GM23248 (cell line): ENCODE measurements at regions not wholly inside any gene's neighbourhood (a gene's known extent, or its start where the extent isn't known, plus 50 kb on each side); places are given as distances from the start of the nearest gene placed in this dataset.
"Not testable (repeated sequence)": the region's sequence is repeated elsewhere in the genome, so short reads cannot be mapped to it uniquely, and the experiment has no call there.

Experiments
- DNase-seq: peaks from one replicate; pipeline ENCODE4 v3.0.0-alpha.2; 2015
- H2AFZ ChIP-seq: fragments of 200-600 bp; sonication (generic); 2 replicates; pipeline ENCODE4 v1.6.1; 2016; ENCODE audit warnings: antibody characterized with exemption
- H3F3A ChIP-seq: fragments of 200-600 bp; sonication (generic); 2 replicates; pipeline ENCODE4 v1.6.1; 2016; ENCODE audit warnings: mild to moderate bottlenecking, antibody characterized with exemption, mixed run types; ENCODE audit not compliant: insufficient read depth
- H3K27ac ChIP-seq: fragments of 200-600 bp; sonication (generic); 2 replicates; pipeline ENCODE4 v1.5.1; 2016; ENCODE audit warnings: mild to moderate bottlenecking
- H3K27me3 ChIP-seq: fragments of 200-600 bp; sonication (generic); replicated peaks from 2 replicates; pipeline ENCODE4 v1.6.1; 2016; ENCODE audit warnings: mild to moderate bottlenecking; ENCODE audit not compliant: insufficient read depth
- H3K36me3 ChIP-seq: fragments of 200-600 bp; sonication (generic); 2 replicates; pipeline ENCODE4 v1.6.1; 2016; ENCODE audit warnings: low read depth, mild to moderate bottlenecking
- H3K4me1 ChIP-seq: fragments of 200-600 bp; sonication (generic); 2 replicates; pipeline ENCODE4 v1.6.1; 2016; ENCODE audit warnings: mild to moderate bottlenecking; ENCODE audit not compliant: insufficient read depth
- H3K4me2 ChIP-seq: fragments of 200-600 bp; sonication (generic); one replicate; pipeline ENCODE4 v1.6.1; 2016; ENCODE audit warnings: mild to moderate bottlenecking; ENCODE audit not compliant: unreplicated experiment
- H3K4me3 ChIP-seq: fragments of 200-600 bp; sonication (generic); 2 replicates; pipeline ENCODE4 v1.5.1; 2016; ENCODE audit warnings: mild to moderate bottlenecking
- H3K79me2 ChIP-seq: fragments of 200-600 bp; sonication (generic); 2 replicates; pipeline ENCODE4 v1.6.1; 2016; ENCODE audit warnings: mild to moderate bottlenecking; ENCODE audit not compliant: insufficient read depth
- H3K9ac ChIP-seq: fragments of 200-600 bp; sonication (generic); 2 replicates; pipeline ENCODE4 v1.6.1; 2016; ENCODE audit warnings: mild to moderate bottlenecking
- H3K9me2 ChIP-seq: fragments of 200-600 bp; sonication (generic); 2 replicates; pipeline ENCODE4 v1.6.1; 2016; ENCODE audit warnings: mixed run types, mild to moderate bottlenecking, moderate library complexity; ENCODE audit not compliant: insufficient read depth
- H3K9me3 ChIP-seq: fragments of 200-600 bp; sonication (generic); one replicate; pipeline ENCODE4 v1.6.1; 2017; ENCODE audit warnings: low read depth
- H4K20me1 ChIP-seq: fragments of 200-600 bp; sonication (generic); 2 replicates; pipeline ENCODE4 v1.6.0; 2016; ENCODE audit not compliant: insufficient read depth
- EZH2 ChIP-seq: fragments of 200-600 bp; sonication (generic); IDR thresholded peaks from 2 replicates; pipeline ENCODE4 v1.6.1; 2018; ENCODE audit warnings: antibody characterized with exemption, mild to moderate bottlenecking; ENCODE audit not compliant: insufficient read depth, poor library complexity, severe bottlenecking
- EZH2phosphoT487 ChIP-seq: fragments of 200-600 bp; sonication (generic); IDR thresholded peaks from 2 replicates; pipeline ENCODE4 v1.6.1; 2018; ENCODE audit warnings: antibody characterized with exemption, moderate library complexity, mild to moderate bottlenecking, low read depth; ENCODE audit not compliant: insufficient read depth
- WGBS, 2 experiments: methylation state at CpG; one replicate each; pipeline ENCODE4 v1.1.6; 2015 to 2017; ENCODE audit warnings: low lambda C conversion rate in 2 of 2, low coverage in 1 of 2; ENCODE audit errors: missing lambda C conversion rate in 2 of 2; 5-methylcytosine and 5-hydroxymethylcytosine counted together
- in situ Hi-C: fragments of 300-500 bp; cut with MboI; formaldehyde crosslinking; loops from 2 replicates; pipeline ENCODE4 v1.15.0; 2020

GRCh38 chr7:8871716-8872115, 438.3 kb downstream of the NXPH1 start:
- no peak overlapping the region for H3K27ac ChIP-seq
- no peaks in the 10 kb centered on the region for H3K9me2 ChIP-seq
- no peak overlapping the region for H2AFZ ChIP-seq
- H3K27me3 ChIP-seq = no peaks in the 10 kb centered on the region
- H3K9me3 ChIP-seq = no peaks in the 10 kb centered on the region
- no peaks in the 10 kb centered on the region for H3K4me1 ChIP-seq
- in situ Hi-C loops = no loop called here
- 27 to 47% methylated on average over 2 of the region's 2 CpGs for WGBS, 2 experiments
- H3K9ac ChIP-seq = no peak overlapping the region
- no peaks in the 10 kb centered on the region for H4K20me1 ChIP-seq
- H3K4me2 ChIP-seq = no peak overlapping the region
- H3K4me3 ChIP-seq = no peak overlapping the region
- H3F3A ChIP-seq = no peaks in the 10 kb centered on the region
- DNase-seq = no peak
- H3K79me2 ChIP-seq = no peaks in the 10 kb centered on the region
- TF ChIP-seq EZH2phosphoT487 = no peak
- no peak for TF ChIP-seq EZH2
- no peaks in the 10 kb centered on the region for H3K36me3 ChIP-seq

- no peak overlapping the region for H2AFZ ChIP-seq
- H3K4me2 ChIP-seq = no peak overlapping the region
- H3K27ac ChIP-seq = no peak overlapping the region
- 0 to 5% methylated on average over 2 of the region's 2 CpGs for WGBS, 2 experiments
- TF ChIP-seq EZH2 (no peak), EZH2phosphoT487 (no peak)
- no peaks in the 10 kb centered on the region for H3K36me3 ChIP-seq
- in situ Hi-C loops = no loop called here
- no peaks in the 10 kb centered on the region for H3K9me2 ChIP-seq
- DNase-seq = no peak
- H3K27me3 ChIP-seq = no peaks in the 10 kb centered on the region
- no peaks in the 10 kb centered on the region for H3K9me3 ChIP-seq
- H3F3A ChIP-seq = no peaks in the 10 kb centered on the region
- H3K9ac ChIP-seq = no peak overlapping the region
- H3K4me1 ChIP-seq = no peaks in the 10 kb centered on the region
- H4K20me1 ChIP-seq = no peaks in the 10 kb centered on the region
- no peaks in the 10 kb centered on the region for H3K79me2 ChIP-seq
- no peak overlapping the region for H3K4me3 ChIP-seq
Measured at GRCh38 chr7:8881916-8882315, 448.5 kb downstream of the NXPH1 start.

GRCh38 chr7:8885480-8886000, 452.1 kb downstream of the NXPH1 start:
- H3K27ac ChIP-seq = no peak overlapping the region
- H2AFZ ChIP-seq = no peak overlapping the region
- in situ Hi-C loops = no loop called here
- H3K4me1 ChIP-seq = no peaks in the 10 kb centered on the region
- no peaks in the 10 kb centered on the region for H3K9me2 ChIP-seq
- H3F3A ChIP-seq = no peaks in the 10 kb centered on the region
- no peak for TF ChIP-seq EZH2
- no peak for TF ChIP-seq EZH2phosphoT487
- no peaks in the 10 kb centered on the region for H3K36me3 ChIP-seq
- no peak for DNase-seq
- no peaks in the 10 kb centered on the region for H3K27me3 ChIP-seq
- no peaks in the 10 kb centered on the region for H3K9me3 ChIP-seq
- no peak overlapping the region for H3K4me3 ChIP-seq
- no peaks in the 10 kb centered on the region for H4K20me1 ChIP-seq
- no peak overlapping the region for H3K4me2 ChIP-seq
- H3K79me2 ChIP-seq = no peaks in the 10 kb centered on the region
- no peak overlapping the region for H3K9ac ChIP-seq

- in situ Hi-C loops, H3K9me3 ChIP-seq, H3K27ac ChIP-seq, H3K27me3 ChIP-seq, DNase-seq, H3K36me3 ChIP-seq, H3K4me2 ChIP-seq, H3K4me1 ChIP-seq, H3K4me3 ChIP-seq, H2AFZ ChIP-seq, H3K9me2 ChIP-seq, H3K79me2 ChIP-seq, H3K9ac ChIP-seq, H3F3A ChIP-seq, H4K20me1 ChIP-seq: not testable (repeated sequence)
- 69 to 80% methylated on average over 7 to 30 of the region's 30 CpGs for WGBS, 2 experiments
Measured at GRCh38 chr7:8890346-8890745, 456.9 kb downstream of the NXPH1 start.

GRCh38 chr7:8893775-8894174, 460.4 kb downstream of the NXPH1 start:
- Histone ChIP-seq H3K27me3 (no peaks in the 10 kb centered on the region), H3K27ac (no peak overlapping the region), H4K20me1 (no peaks in the 10 kb centered on the region), H3K4me2 (no peak overlapping the region), H3K36me3 (no peaks in the 10 kb centered on the region), H3K9ac (no peak overlapping the region), H3K4me1 (no peaks in the 10 kb centered on the region), H3K4me3 (no peak overlapping the region), H3F3A (no peaks in the 10 kb centered on the region), H3K9me3 (no peaks in the 10 kb centered on the region), H2AFZ (no peak overlapping the region), H3K9me2 (no peaks in the 10 kb centered on the region), H3K79me2 (no peaks in the 10 kb centered on the region)
- WGBS, 2 experiments = 12 to 21% methylated on average over 2 of the region's 2 CpGs
- TF ChIP-seq EZH2phosphoT487 (no peak), EZH2 (no peak)
- in situ Hi-C loops = no loop called here
- DNase-seq = no peak
